ENCODE measurements at regions not wholly inside any gene's neighbourhood (a gene's known extent, or its start where the extent isn't known, plus 50 kb on each side); places are given as distances from the start of the nearest gene placed in this dataset.
A peak's percentile ranks its signal among the peaks of the same experiment; 100 is the strongest.

DNA sequence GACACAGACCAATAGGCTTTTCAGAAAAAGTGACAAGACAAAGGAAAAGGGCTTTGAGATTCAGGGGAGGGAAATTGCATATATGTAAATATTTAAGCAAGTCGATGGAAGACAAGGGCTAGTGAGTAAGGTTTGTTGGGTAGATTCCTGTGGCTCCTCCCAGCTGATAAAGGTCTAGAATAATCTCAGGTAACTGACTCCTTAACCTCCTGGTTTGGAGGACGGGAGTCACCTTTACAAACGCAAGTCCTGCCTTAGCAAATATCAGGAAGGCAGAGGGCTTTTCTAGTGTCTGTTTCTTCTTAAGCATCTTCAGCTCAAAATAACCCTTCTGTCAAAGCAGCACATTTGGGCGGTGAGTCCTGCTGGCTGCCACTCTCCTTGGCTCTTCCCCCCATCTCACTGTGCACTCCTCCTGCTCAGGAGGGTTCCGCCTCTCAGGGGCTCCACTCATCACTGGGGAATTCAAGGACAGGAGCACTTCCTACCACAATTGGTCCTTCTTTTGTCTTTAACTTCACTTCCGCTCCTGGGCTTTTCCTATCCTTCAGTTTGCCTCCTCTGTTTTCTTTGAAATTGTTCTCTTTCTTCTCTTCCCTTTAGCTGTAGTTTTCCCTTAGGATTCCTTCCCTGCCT, 496.3 kb upstream of the KLF6 start:
- Histone ChIP-seq H3K9ac (ENCODE audit: low read length) (no peak overlapping the region), H3K36me3 (ENCODE audit: insufficient read depth, low read length) (no peaks in the 10 kb centered on the region), H3K27ac (ENCODE audit: low read depth, low read length) (peak overlapping the region; percentile 1), H2AFZ (ENCODE audit: low read depth, low read length) (peak overlapping the region; percentile 50), H3K4me2 (ENCODE audit: low read length) (peak overlapping the region; percentile 47), H3K79me2 (ENCODE audit: insufficient read depth, low read length) (no peaks in the 10 kb centered on the region), H4K20me1 (ENCODE audit: insufficient read depth, low read length) (no peaks in the 10 kb centered on the region), H3K4me3 (ENCODE audit: insufficient read depth, low read depth, low read length) (no peak overlapping the region), H3K27me3 (ENCODE audit: insufficient read depth, low read length) (no peaks in the 10 kb centered on the region), H3K9me3 (ENCODE audit: insufficient read depth, low read depth, low read length) (no peaks in the 10 kb centered on the region), H3K4me1 (ENCODE audit: insufficient read depth, low read length) (peaks cover 22% of the 10 kb centered on the region)
- TF ChIP-seq EZH2 (IDR thresholded peaks at IDR 0.05; ENCODE audit: insufficient read depth, low read length) (no peak), CTCF (IDR thresholded peaks at IDR 0.05; ENCODE audit: insufficient read depth, low read depth, low read length) (no peak)
- no peaks in the 10 kb centered on the region for H3K36me3 Mint-ChIP-seq (ENCODE audit: low read depth, unreplicated experiment)
- FAIRE-seq (peak; percentile 62), DNase-seq (ENCODE audit: low read depth) (peak; percentile 36)
- H3K27ac Mint-ChIP-seq (ENCODE audit: unreplicated experiment) = peak overlapping the region; percentile 49
- peak overlapping the region; percentile 30 for H3K4me3 Mint-ChIP-seq (ENCODE audit: unreplicated experiment)
- H3K27me3 Mint-ChIP-seq (ENCODE audit: low read depth, unreplicated experiment) = no peaks in the 10 kb centered on the region
- H3K4me1 Mint-ChIP-seq (ENCODE audit: low read depth, unreplicated experiment) = peaks cover 34% of the 10 kb centered on the region
- peaks cover 4% of the 10 kb centered on the region for H3K9me3 Mint-ChIP-seq (ENCODE audit: unreplicated experiment)

- Histone ChIP-seq H4K20me1 (ENCODE audit: insufficient read depth, low read length) (no peaks in the 10 kb centered on the region), H3K4me3 (ENCODE audit: insufficient read depth, low read depth, low read length) (no peak overlapping the region), H3K4me2 (ENCODE audit: low read length) (peak overlapping the region; percentile 47), H3K9me3 (ENCODE audit: insufficient read depth, low read depth, low read length) (no peaks in the 10 kb centered on the region), H3K9ac (ENCODE audit: low read length) (no peak overlapping the region), H3K36me3 (ENCODE audit: insufficient read depth, low read length) (no peaks in the 10 kb centered on the region), H2AFZ (ENCODE audit: low read depth, low read length) (peak overlapping the region; percentile 28), H3K79me2 (ENCODE audit: insufficient read depth, low read length) (no peaks in the 10 kb centered on the region), H3K4me1 (ENCODE audit: insufficient read depth, low read length) (peaks cover 22% of the 10 kb centered on the region), H3K27me3 (ENCODE audit: insufficient read depth, low read length) (no peaks in the 10 kb centered on the region), H3K27ac (ENCODE audit: low read depth, low read length) (peak overlapping the region; percentile 17)
- no peaks in the 10 kb centered on the region for H3K36me3 Mint-ChIP-seq (ENCODE audit: low read depth, unreplicated experiment)
- peaks cover 34% of the 10 kb centered on the region for H3K4me1 Mint-ChIP-seq (ENCODE audit: low read depth, unreplicated experiment)
- FAIRE-seq = peak; percentile 52
- TF ChIP-seq CTCF (IDR thresholded peaks at IDR 0.05; ENCODE audit: insufficient read depth, low read depth, low read length) = no peak
- no peak for TF ChIP-seq EZH2 (IDR thresholded peaks at IDR 0.05; ENCODE audit: insufficient read depth, low read length)
- peak; percentile 25 for DNase-seq (ENCODE audit: low read depth)
- H3K27me3 Mint-ChIP-seq (ENCODE audit: low read depth, unreplicated experiment) = no peaks in the 10 kb centered on the region
- H3K27ac Mint-ChIP-seq (ENCODE audit: unreplicated experiment) = peak overlapping the region; percentile 85
- H3K9me3 Mint-ChIP-seq (ENCODE audit: unreplicated experiment) = peaks cover 4% of the 10 kb centered on the region
- no peak overlapping the region for H3K4me3 Mint-ChIP-seq (ENCODE audit: unreplicated experiment)
These were observed 495.6 kb upstream of the KLF6 start for GRCh38 chr10:4280461-4281189.

DNA sequence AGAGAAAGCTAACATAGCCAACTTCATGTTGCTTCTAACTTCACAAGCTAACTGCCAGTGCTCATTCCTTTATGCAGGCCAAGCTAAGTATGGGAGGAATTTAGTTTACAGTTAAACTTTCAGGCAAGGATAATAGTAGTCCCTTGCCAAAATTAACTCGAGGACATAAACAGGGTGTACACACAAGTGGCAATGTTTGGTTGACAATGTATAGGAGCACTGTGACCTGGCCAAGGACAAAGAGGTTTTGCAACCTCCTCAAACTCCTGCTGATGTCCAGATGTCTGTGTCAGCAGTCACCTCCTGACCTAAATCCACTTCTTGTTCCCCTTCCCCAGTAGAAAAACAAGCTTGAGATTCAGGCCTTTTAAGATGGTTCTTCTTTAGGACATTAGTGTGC, 494.6 kb upstream of the KLF6 start:
- TF ChIP-seq EZH2 (IDR thresholded peaks at IDR 0.05; ENCODE audit: insufficient read depth, low read length) = no peak
- no peak for TF ChIP-seq CTCF (IDR thresholded peaks at IDR 0.05; ENCODE audit: insufficient read depth, low read depth, low read length)
- H3K9me3 ChIP-seq (ENCODE audit: insufficient read depth, low read depth, low read length) = no peaks in the 10 kb centered on the region
- H4K20me1 ChIP-seq (ENCODE audit: insufficient read depth, low read length) = no peaks in the 10 kb centered on the region
- H3K4me2 ChIP-seq (ENCODE audit: low read length) = no peak overlapping the region
- no peak overlapping the region for H3K27ac ChIP-seq (ENCODE audit: low read depth, low read length)
- no peak overlapping the region for H3K4me3 ChIP-seq (ENCODE audit: insufficient read depth, low read depth, low read length)
- H3K9me3 Mint-ChIP-seq (ENCODE audit: unreplicated experiment) = peaks cover 6% of the 10 kb centered on the region
- H3K79me2 ChIP-seq (ENCODE audit: insufficient read depth, low read length) = no peaks in the 10 kb centered on the region
- no peaks in the 10 kb centered on the region for H3K36me3 Mint-ChIP-seq (ENCODE audit: low read depth, unreplicated experiment)
- no peak overlapping the region for H3K4me3 Mint-ChIP-seq (ENCODE audit: unreplicated experiment)
- peaks cover 34% of the 10 kb centered on the region for H3K4me1 Mint-ChIP-seq (ENCODE audit: low read depth, unreplicated experiment)
- no peak overlapping the region for H2AFZ ChIP-seq (ENCODE audit: low read depth, low read length)
- H3K9ac ChIP-seq (ENCODE audit: low read length) = no peak overlapping the region
- H3K36me3 ChIP-seq (ENCODE audit: insufficient read depth, low read length) = no peaks in the 10 kb centered on the region
- FAIRE-seq (no peak), DNase-seq (ENCODE audit: low read depth) (no peak)
- H3K27ac Mint-ChIP-seq (ENCODE audit: unreplicated experiment) = peak overlapping the region; percentile 85
- H3K27me3 Mint-ChIP-seq (ENCODE audit: low read depth, unreplicated experiment) = no peaks in the 10 kb centered on the region
- H3K4me1 ChIP-seq (ENCODE audit: insufficient read depth, low read length) = peaks cover 22% of the 10 kb centered on the region
- H3K27me3 ChIP-seq (ENCODE audit: insufficient read depth, low read length) = no peaks in the 10 kb centered on the region
